ENCODE measurements at regions not wholly inside any gene's neighbourhood (a gene's known extent, or its start where the extent isn't known, plus 50 kb on each side); places are given as distances from the start of the nearest gene placed in this dataset.

- no peaks in the 10 kb centered on the region for H3K9me2 ChIP-seq
- CTCF ChIA-PET, result interaction anchor here (1.4 to 3.0 kb wide), 6 partner anchors 18 to 260 kb away, joined by 3 to 35 read pairs (median 6); no protein-coding TSS in a partner anchor
- H4K20me1 ChIP-seq (ENCODE audit: insufficient read depth), result no peaks in the 10 kb centered on the region
- no peaks in the 10 kb centered on the region for H3K36me3 ChIP-seq (replicated peaks in 1 of 2; ENCODE audit: control insufficient read depth in 1 of 2, insufficient read depth in 2 of 2, low read length in 1 of 2)
- no peaks in the 10 kb centered on the region for H3K79me2 ChIP-seq (ENCODE audit: insufficient read depth)
- no peak overlapping the region for H3K9ac ChIP-seq
- no peaks in the 10 kb centered on the region for H3K27me3 ChIP-seq (ENCODE audit: insufficient read depth)
- H3K4me3 ChIP-seq (ENCODE audit: low read depth in 2 of 2, low read length in 1 of 2), result no peak overlapping the region
- POLR2A ChIA-PET, result no interaction called here
- no peak overlapping the region for H2AFZ ChIP-seq (ENCODE audit: low read depth)
- H3F3A ChIP-seq (replicated peaks; ENCODE audit: insufficient read depth), result no peaks in the 10 kb centered on the region
- peaks cover 9 to 20% of the 10 kb centered on the region in 2 experiments; a peak in 1 of 4 replicates for H3K4me1 ChIP-seq (ENCODE audit: control insufficient read depth in 1 of 2, insufficient read depth in 2 of 2, low read depth in 1 of 2, low read length in 1 of 2)
- H3K27ac ChIP-seq (ENCODE audit: low read depth in 2 of 2, low read length in 1 of 2), result no peak overlapping the region
- WGBS (ENCODE audit: low lambda C conversion rate), result 72% methylated on average over 19 of the region's 26 CpGs
- no peak for TF ChIP-seq ZBTB33 (IDR thresholded peaks at IDR 0.05; ENCODE audit: borderline replicate concordance, low read depth)
- TF ChIP-seq EP300 (IDR thresholded peaks at IDR 0.05; ENCODE audit: borderline replicate concordance in 1 of 2, low read depth in 1 of 2, low read length in 1 of 2), result no peak
- TF ChIP-seq MEF2A (IDR thresholded peaks at IDR 0.05; ENCODE audit: borderline replicate concordance, low read depth), result no peak
- TF ChIP-seq GABPA (IDR thresholded peaks at IDR 0.05; ENCODE audit: low read depth), result no peak
- no peak overlapping the region for H3K4me2 ChIP-seq
- H3K9me3 ChIP-seq, result no peaks in the 10 kb centered on the region
- no peak for DNase-seq
Observed at GRCh38 chr7:62361-63116, 129.8 kb upstream of the FAM20C start.

DNA sequence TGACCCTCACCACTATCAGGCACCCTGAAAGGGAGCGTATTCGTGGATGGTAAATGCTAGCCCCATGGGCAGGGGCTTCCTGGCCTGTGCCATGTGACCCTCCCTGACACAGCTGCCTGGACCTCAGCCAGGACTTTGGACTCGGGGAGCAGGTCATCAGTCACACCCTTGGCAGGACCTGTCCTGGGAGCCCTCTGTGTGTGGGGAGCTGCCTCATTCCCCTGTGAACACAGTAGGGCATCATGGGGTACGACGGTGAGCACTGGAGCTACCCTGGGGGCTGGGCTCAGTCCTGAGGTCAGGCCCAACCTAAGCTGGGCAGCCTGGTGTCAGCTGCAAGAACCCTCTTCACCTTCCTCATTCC, 129.3 kb upstream of the FAM20C start:
- H3K4me1 ChIP-seq (ENCODE audit: control insufficient read depth in 1 of 2, insufficient read depth in 2 of 2, low read depth in 1 of 2, low read length in 1 of 2), result peaks cover 9 to 15% of the 10 kb centered on the region in 2 experiments; a peak in 1 of 4 replicates
- H3K9me3 ChIP-seq, result no peaks in the 10 kb centered on the region
- no peak overlapping the region for H3K27ac ChIP-seq (ENCODE audit: low read depth in 2 of 2, low read length in 1 of 2)
- H3K79me2 ChIP-seq (ENCODE audit: insufficient read depth), result no peaks in the 10 kb centered on the region
- TF ChIP-seq TAF1 (IDR thresholded peaks at IDR 0.05; ENCODE audit: borderline replicate concordance, low read depth, low read length), result no peak
- TF ChIP-seq USF2 (IDR thresholded peaks at IDR 0.05; ENCODE audit: borderline replicate concordance, low read depth, low read length), result no peak
- TF ChIP-seq RFX5 (IDR thresholded peaks at IDR 0.05; ENCODE audit: low read length), result no peak
- TF ChIP-seq, protein P1, sequence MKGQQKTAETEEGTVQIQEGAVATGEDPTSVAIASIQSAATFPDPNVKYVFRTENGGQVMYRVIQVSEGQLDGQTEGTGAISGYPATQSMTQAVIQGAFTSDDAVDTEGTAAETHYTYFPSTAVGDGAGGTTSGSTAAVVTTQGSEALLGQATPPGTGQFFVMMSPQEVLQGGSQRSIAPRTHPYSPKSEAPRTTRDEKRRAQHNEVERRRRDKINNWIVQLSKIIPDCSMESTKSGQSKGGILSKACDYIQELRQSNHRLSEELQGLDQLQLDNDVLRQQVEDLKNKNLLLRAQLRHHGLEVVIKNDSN (IDR thresholded peaks at IDR 0.05; ENCODE audit: borderline replicate concordance, low read depth), result no peak
- H3K4me2 ChIP-seq, result no peak overlapping the region
- CTCF ChIA-PET, result interaction anchor here (1.4 to 3.0 kb wide), 8 partner anchors 9 to 259 kb away, joined by 3 to 35 read pairs (median 6); no protein-coding TSS in a partner anchor
- POLR2A ChIA-PET, result no interaction called here
- H3K27me3 ChIP-seq (ENCODE audit: insufficient read depth), result no peaks in the 10 kb centered on the region
- no peak overlapping the region for H2AFZ ChIP-seq (ENCODE audit: low read depth)
- no peaks in the 10 kb centered on the region for H3K36me3 ChIP-seq (replicated peaks in 1 of 2; ENCODE audit: control insufficient read depth in 1 of 2, insufficient read depth in 2 of 2, low read length in 1 of 2)
- no peak overlapping the region for H3K4me3 ChIP-seq (ENCODE audit: low read depth in 2 of 2, low read length in 1 of 2)
- no peaks in the 10 kb centered on the region for H4K20me1 ChIP-seq (ENCODE audit: insufficient read depth)
- WGBS (ENCODE audit: low lambda C conversion rate), result 54% methylated on average over 3 of the region's 5 CpGs
- no peaks in the 10 kb centered on the region for H3K9me2 ChIP-seq
- H3F3A ChIP-seq (replicated peaks; ENCODE audit: insufficient read depth), result no peaks in the 10 kb centered on the region
- DNase-seq, result no peak
- H3K9ac ChIP-seq, result no peak overlapping the region
